AG10803 (cell line): ENCODE measurements at regions not wholly inside any gene's neighbourhood (a gene's known extent, or its start where the extent isn't known, plus 50 kb on each side); places are given as distances from the start of the nearest gene placed in this dataset.

ENCODE experiments used
- DNase-seq: peaks from one replicate; pipeline ENCODE4 v3.0.0; 2010; ENCODE audit warnings: low read depth
- H3K4me3 ChIP-seq: 2 replicates; pipeline ENCODE4 v1.5.1; 2011; ENCODE audit warnings: mild to moderate bottlenecking, low read length, control low read depth
- CTCF ChIP-seq: conservative IDR thresholded peaks from 2 replicates; pipeline ENCODE4 v1.5.1; 2011; ENCODE audit warnings: mild to moderate bottlenecking, low read length, control low read depth, inconsistent platforms

DNA sequence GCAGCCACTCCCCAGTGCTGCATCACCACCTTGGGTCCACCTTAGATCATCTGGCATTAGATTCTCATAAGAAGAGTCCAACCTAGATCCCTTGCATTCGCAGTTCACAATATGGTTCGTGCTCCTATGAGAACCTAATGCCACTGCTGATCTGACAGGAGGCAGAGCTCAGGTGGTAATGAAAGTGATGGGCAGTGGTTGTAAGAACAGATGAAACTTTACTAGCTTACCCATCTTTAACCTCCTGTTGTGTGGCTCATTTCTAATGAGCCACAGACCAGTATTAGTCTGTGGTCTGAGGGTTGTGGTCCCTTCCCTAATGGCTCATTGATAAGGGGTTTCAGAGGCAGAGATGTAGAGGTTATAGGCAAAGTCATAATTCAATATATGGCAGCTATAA is 615.9 kb upstream of the MIS18BP1 start:
- TF ChIP-seq CTCF, result no peak
- DNase-seq, result no peak
- H3K4me3 ChIP-seq, result no peak overlapping the region

- no peak for TF ChIP-seq CTCF
- DNase-seq, result no peak
- H3K4me3 ChIP-seq, result no peak overlapping the region
These were observed 615.4 kb upstream of the MIS18BP1 start for GRCh38 chr14:45868377-45868776.

DNA sequence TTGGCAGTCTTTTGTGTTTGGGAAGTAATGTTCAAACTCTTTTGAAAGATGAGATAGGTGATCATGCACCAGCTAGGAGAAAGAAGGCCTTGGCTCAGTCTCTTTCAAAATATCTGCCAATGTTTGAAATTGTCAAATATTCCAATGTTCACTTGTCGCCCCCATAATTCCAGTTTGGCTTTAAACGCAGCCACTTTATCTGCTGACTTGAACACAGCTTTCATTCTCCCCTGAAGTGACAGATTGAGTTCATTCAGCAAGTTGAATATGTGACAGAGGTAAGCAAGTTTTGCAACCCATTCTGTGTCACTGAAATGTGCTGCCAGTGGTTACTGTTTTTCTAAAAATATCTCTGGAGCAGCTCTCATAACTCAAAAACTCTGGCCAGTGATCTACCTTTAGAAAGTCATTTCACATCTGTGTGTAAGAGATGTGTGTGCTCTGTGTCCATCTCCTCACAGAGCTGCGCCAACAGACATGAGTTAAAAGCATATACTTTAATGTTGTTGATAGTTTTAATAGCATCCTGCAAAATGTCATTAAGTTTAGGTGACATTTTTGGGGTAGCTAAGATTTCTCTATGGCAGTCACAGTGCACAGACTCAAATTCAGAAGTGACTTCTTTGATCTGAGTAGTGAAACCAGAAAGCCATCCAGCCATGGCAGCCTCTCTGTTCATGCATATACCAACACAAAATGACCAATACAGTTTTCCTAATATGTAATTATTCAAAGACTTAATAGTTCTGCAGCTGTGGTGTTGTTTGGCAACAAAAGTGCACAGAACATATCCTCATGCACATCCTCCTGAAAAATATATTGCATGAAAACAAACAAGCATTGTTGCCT is 614.3 kb upstream of the MIS18BP1 start:
- H3K4me3 ChIP-seq, result no peak overlapping the region
- DNase-seq, result no peak
- no peak for TF ChIP-seq CTCF

DNA sequence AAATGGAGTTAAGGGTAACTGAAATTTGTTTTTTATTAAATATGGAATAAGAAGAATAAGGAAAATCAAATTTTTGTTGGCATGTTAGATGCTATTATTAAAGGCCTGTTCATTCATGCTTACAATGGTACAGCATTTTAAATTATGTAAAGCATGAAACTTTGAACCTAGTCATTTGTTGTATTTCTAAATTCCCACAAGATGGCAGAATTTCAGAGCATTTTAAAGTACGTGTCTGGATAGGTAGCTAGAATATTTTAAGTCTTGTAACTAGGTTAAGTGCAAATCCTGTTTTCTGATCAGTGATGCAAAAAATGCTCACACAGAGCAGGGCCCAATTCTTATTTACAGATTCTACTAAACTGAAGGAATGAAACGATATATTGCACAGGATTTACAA is 585.6 kb upstream of the MIS18BP1 start:
- H3K4me3 ChIP-seq, result no peak overlapping the region
- TF ChIP-seq CTCF, result no peak

GRCh38 chr14:45819107-45819506 is 566.1 kb upstream of the MIS18BP1 start:
- H3K4me3 ChIP-seq, result no peak overlapping the region
- no peak for TF ChIP-seq CTCF
- no peak for DNase-seq

More for the DNA sequence above, 585.6 kb upstream of the MIS18BP1 start:
- DNase-seq, result no peak

DNA sequence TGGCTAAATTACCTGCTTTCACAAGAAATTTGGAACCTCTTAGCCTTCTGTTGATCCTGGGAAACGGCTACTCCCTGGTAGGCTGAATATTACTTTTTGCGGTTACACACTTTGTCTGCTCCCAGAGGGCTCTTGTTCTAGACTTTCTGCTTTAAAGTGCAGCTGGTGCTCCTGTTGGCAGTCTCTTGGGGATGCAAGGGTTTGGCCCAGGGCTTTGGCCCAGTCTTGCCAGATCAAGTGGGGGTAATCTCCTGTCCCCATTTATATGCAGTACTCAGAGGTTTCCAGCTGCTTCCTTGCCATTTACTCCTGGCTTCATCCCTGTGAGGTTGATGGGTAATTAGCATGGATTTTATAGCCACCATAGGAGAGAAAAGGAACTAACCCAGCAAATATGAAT is 558.2 kb upstream of the MIS18BP1 start:
- no peak overlapping the region for H3K4me3 ChIP-seq
- no peak for TF ChIP-seq CTCF
- no peak for DNase-seq

DNA sequence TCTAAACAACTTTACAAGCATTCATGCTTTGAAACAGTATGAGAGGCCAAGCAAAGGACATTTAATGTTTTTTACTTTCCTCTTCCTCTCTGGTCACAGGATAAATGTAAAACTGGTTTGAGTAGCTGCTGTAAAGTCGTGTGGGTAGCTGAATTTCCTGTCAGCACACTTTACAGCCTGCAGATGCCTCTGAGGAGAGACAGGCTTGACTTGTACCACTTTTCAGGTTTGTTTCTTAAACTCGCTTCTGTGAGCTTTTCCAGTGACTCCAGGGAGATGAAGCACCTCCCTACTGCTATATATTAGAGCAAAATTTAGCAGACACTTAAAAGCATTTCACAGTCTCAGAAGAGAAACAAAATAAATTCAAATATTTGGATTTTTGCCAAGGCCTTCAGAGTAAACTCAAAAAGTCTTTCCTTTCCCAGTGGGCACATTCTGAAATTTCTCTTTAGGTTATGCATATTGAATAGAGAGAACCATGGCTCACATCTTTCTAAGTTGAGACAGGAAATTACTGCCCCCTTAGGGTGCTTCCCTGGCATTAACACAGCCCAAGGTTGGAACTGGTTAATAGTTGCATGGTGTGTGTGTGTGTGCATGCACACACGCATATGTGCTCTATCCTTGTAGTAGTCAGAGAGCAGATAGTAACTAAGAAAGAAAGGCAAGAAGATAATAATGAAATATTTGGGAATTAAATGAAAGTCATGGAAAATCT is 557.3 kb upstream of the MIS18BP1 start:
- DNase-seq, result no peak
- no peak overlapping the region for H3K4me3 ChIP-seq
- no peak for TF ChIP-seq CTCF
